Epidermal melanocyte (primary cell): ENCODE measurements at regions not wholly inside any gene's neighbourhood (a gene's known extent, or its start where the extent isn't known, plus 50 kb on each side); places are given as distances from the start of the nearest gene placed in this dataset.
"Not testable (repeated sequence)": the region's sequence is repeated elsewhere in the genome, so short reads cannot be mapped to it uniquely, and the experiment has no call there.

ENCODE experiments used
- DNase-seq: peaks from one replicate; pipeline ENCODE4 v3.0.0; 2011; ENCODE audit warnings: low spot score; ENCODE audit not compliant: insufficient read length

- DNase-seq: no peak
Measured at GRCh38 chr7:16092711-16093110, 328.6 kb downstream of the CRPPA start.

- DNase-seq: no peak
Measured at GRCh38 chr7:16091701-16092310, 329.5 kb downstream of the CRPPA start.

GRCh38 chr7:16089801-16090200 is 331.5 kb downstream of the CRPPA start:
- no peak for DNase-seq

- no peak for DNase-seq
Measured at GRCh38 chr7:16089191-16089590, 332.1 kb downstream of the CRPPA start.

GRCh38 chr7:16086743-16087142 is 334.6 kb downstream of the CRPPA start:
- no peak for DNase-seq

GRCh38 chr7:16085780-16086179 is 335.6 kb downstream of the CRPPA start:
- not testable (repeated sequence) for DNase-seq

GRCh38 chr7:16084875-16085274 is 336.5 kb downstream of the CRPPA start:
- DNase-seq: no peak

GRCh38 chr7:16084370-16084769 is 337.0 kb downstream of the CRPPA start:
- no peak for DNase-seq

- no peak for DNase-seq
Measured at GRCh38 chr7:16083931-16084330, 337.4 kb downstream of the CRPPA start.

- no peak for DNase-seq
Measured at GRCh38 chr7:16080131-16080530, 341.2 kb downstream of the CRPPA start.

- no peak for DNase-seq
Measured at GRCh38 chr7:16079723-16080122, 341.6 kb downstream of the CRPPA start.

GRCh38 chr7:16078076-16078952 is 343.0 kb downstream of the CRPPA start:
- DNase-seq: no peak

- DNase-seq: no peak
Measured at GRCh38 chr7:16071246-16071857, 350.0 kb downstream of the CRPPA start.

GRCh38 chr7:16070806-16071205 is 350.5 kb downstream of the CRPPA start:
- DNase-seq: no peak

GRCh38 chr7:16069998-16070397 is 351.3 kb downstream of the CRPPA start:
- no peak for DNase-seq

GRCh38 chr7:16068183-16068582 is 353.2 kb downstream of the CRPPA start:
- DNase-seq: no peak

GRCh38 chr7:16067711-16068110 is 353.6 kb downstream of the CRPPA start:
- DNase-seq: no peak

- DNase-seq: no peak
Measured at GRCh38 chr7:16066805-16067459, 354.4 kb downstream of the CRPPA start.

- no peak for DNase-seq
Measured at GRCh38 chr7:16065939-16066338, 355.4 kb downstream of the CRPPA start.

GRCh38 chr7:16063716-16064675 is 357.3 kb downstream of the CRPPA start:
- DNase-seq: no peak

- no peak for DNase-seq
Measured at GRCh38 chr7:16063221-16063620, 358.1 kb downstream of the CRPPA start.
